GM12891 (cell line): ENCODE measurements at regions not wholly inside any gene's neighbourhood (a gene's known extent, or its start where the extent isn't known, plus 50 kb on each side); places are given as distances from the start of the nearest gene placed in this dataset.

Source experiments
- DNase-seq: peaks from one replicate; pipeline ENCODE4 v3.0.0; 2011; ENCODE audit warnings: low spot score; ENCODE audit not compliant: insufficient read length
- FAIRE-seq: peaks from 2 replicates; lab custom pipeline; 2011; peaks lifted over from hg19 to GRCh38; lab: Jason Lieb, UNC
- PAX5 ChIP-seq: IDR thresholded peaks from 2 replicates; pipeline ENCODE4 v1.6.1; 2011; ENCODE audit warnings: low read length, moderate library complexity, mild to moderate bottlenecking; ENCODE audit not compliant: insufficient read depth, severe bottlenecking
- POLR2A ChIP-seq: IDR thresholded peaks from 2 replicates; pipeline ENCODE4 v1.6.1; 2011; ENCODE audit warnings: low read depth, low read length, control low read depth
- POLR2AphosphoS5 ChIP-seq: IDR thresholded peaks from 2 replicates; pipeline ENCODE4 v1.6.1; 2011; ENCODE audit warnings: low read depth, low read length, control low read depth
- POU2F2 ChIP-seq: IDR thresholded peaks from 2 replicates; pipeline ENCODE4 v1.6.1; 2011; ENCODE audit warnings: low read depth, mild to moderate bottlenecking, control low read depth, low read length, moderate library complexity
- SPI1 ChIP-seq: IDR thresholded peaks from 2 replicates; pipeline ENCODE4 v1.6.1; 2011; ENCODE audit warnings: low read depth, low read length, control low read depth
- TAF1 ChIP-seq: IDR thresholded peaks from 2 replicates; pipeline ENCODE4 v1.6.1; 2011; ENCODE audit warnings: low read depth, low read length, control low read depth

DNA sequence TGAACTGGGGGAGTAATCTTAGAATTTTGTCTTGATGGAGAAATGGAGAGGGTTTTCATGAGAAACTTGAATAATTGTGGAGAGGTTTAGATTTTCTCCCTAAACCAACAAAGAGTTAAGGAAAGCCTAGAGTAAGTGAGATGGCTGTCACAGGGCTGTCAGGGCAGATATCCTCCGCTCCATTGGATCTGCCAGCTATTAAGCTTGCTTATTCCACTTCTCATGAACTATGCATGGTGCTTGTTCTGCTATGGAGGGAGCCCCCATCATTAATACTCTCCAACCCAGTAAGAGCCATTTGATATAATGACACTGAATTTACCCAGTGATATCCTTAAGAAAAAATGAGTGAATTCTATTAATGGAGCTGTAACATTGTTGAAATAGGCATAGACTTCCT lies 342.8 kb upstream of the MTNR1B start:
- TF ChIP-seq POU2F2 (no peak), POLR2A (no peak), POLR2AphosphoS5 (no peak), PAX5 (no peak), TAF1 (no peak), SPI1 (no peak)
- no peak for FAIRE-seq
- no peak for DNase-seq

- no peak for DNase-seq
- FAIRE-seq: no peak
- TF ChIP-seq POU2F2 (no peak), POLR2AphosphoS5 (no peak), POLR2A (no peak), PAX5 (no peak)
Measured at GRCh38 chr11:92627615-92628256, 341.7 kb upstream of the MTNR1B start.

- FAIRE-seq (no peak), DNase-seq (no peak)
- TF ChIP-seq POU2F2 (no peak), POLR2AphosphoS5 (no peak), TAF1 (no peak), SPI1 (no peak), PAX5 (no peak), POLR2A (no peak)
Measured at GRCh38 chr11:92628401-92629292, 340.8 kb upstream of the MTNR1B start.

DNA sequence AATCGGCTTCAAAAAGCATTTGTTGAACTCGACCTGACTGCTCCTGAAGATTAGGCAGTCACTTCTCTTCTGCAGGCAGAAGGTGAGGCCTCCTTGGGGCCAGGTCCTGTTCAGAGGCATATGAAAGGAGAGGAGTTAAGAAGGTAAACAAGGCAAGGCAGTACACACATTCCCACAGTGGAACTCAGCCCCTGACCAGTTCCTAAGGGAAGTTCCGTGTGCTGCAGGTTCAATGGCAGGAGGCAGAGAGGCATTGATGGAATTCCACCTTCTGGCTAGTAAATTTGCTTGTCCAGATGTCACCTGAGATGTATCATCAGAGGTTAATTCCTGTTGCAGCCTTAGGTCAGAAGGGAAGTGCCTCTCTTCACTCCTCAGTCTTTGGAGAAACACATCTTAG lies 337.0 kb upstream of the MTNR1B start:
- DNase-seq (no peak), FAIRE-seq (no peak)
- TF ChIP-seq POLR2AphosphoS5: no peak
- no peak for TF ChIP-seq PAX5
- TF ChIP-seq SPI1: no peak
- TF ChIP-seq POLR2A: no peak
- no peak for TF ChIP-seq POU2F2
- no peak for TF ChIP-seq TAF1

- DNase-seq: no peak
- FAIRE-seq: no peak
- TF ChIP-seq PAX5 (no peak), SPI1 (no peak), TAF1 (no peak), POLR2A (no peak), POU2F2 (no peak), POLR2AphosphoS5 (no peak)
Measured at GRCh38 chr11:92633820-92634219, 335.6 kb upstream of the MTNR1B start.

DNA sequence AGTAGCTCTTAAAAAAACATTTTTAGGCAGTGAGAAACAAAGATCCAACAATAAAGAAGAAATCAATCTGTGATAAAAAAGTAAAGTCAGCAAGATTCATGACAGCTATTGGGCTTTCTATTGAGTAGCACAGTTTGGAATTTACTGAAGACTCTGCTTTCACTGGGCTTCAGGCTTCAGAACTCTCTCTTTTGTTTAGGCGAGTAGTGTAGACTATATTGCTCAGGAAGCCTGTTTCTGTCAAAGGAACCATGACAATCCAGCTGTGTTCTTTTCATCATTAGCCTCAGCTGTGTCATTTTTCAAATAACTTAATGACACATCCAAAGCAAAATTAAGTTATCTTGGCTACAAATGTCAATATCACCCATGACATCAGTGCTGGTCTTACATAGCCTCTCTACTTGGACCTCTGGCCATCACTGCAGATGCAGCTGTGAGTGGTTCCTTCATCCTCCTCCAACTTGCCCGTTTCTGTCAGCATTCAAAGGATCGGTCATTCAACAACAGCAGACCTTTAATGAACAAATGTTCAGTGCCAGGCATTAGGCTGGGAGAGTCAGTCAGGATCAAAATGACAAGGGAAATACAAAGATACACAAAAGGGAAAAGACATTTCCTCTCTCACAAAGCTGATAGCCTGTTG lies 332.8 kb upstream of the MTNR1B start:
- FAIRE-seq: no peak
- no peak for DNase-seq
- TF ChIP-seq POLR2A (no peak), TAF1 (no peak), POU2F2 (no peak), SPI1 (no peak), PAX5 (no peak), POLR2AphosphoS5 (no peak)

- DNase-seq: no peak
- no peak for FAIRE-seq
- TF ChIP-seq POLR2A: no peak
- TF ChIP-seq TAF1: no peak
- no peak for TF ChIP-seq POU2F2
- no peak for TF ChIP-seq PAX5
Measured at GRCh38 chr11:92638678-92639077, 330.8 kb upstream of the MTNR1B start.

DNA sequence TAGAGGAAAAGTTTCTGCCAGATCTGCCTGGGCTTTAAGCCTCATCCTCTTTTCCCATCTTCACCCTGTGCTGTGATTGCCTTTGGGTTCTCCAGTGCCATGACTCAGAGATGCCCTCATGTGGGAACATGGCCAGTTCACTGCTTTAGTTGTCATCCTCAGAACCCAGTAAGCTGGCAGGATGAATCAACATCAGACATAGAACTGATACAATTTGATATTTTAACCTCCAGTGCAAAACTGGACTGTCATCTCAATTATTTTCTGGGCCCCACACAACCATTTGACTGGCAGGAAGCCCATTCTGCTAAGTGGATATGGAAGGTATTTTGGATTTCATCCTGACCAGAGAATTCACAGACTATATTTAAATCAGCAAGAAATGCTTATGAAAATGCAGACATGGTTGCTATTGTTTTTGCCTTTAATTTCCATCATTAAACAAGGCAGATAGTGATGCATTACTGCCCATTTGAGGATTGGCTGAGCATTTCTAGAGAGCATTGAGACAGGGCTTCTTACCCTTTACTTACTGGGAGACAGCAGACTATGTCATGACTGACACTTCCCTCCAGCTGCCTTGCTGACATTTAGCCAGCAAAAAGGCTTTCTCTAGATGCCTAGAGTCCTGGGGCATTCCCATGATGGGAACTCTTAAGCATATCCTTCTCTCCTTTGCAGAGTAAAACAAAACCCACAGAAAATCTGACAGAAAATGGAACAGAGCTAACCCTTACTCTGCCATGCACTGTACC lies 327.1 kb upstream of the MTNR1B start:
- DNase-seq (no peak), FAIRE-seq (no peak)
- TF ChIP-seq PAX5 (no peak), SPI1 (no peak), POLR2A (no peak), TAF1 (no peak)

DNA sequence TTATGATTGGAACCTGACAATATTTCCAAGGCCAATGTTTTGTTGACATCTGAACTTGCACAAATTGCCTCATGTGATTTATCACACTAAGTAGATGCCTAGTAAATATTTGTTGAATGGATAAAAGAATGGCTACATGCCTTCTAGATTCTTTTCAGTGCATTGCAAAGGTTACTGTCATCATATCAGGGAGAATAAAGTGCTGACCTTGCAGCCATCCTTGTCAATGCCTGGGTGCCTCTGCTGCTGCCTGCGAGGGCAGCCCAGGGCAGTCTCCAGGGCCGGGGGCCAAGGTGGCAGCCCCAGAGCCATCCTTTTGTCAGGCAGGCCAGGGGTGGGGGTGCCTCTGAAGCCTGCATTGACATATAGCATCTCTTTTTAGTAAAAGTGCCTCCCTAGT lies 325.6 kb upstream of the MTNR1B start:
- TF ChIP-seq TAF1: no peak
- no peak for TF ChIP-seq PAX5
- TF ChIP-seq SPI1: no peak
- no peak for TF ChIP-seq POLR2AphosphoS5
- no peak for TF ChIP-seq POLR2A
- TF ChIP-seq POU2F2: no peak
- FAIRE-seq: no peak
- no peak for DNase-seq
